ENCODE measurements at regions not wholly inside any gene's neighbourhood (a gene's known extent, or its start where the extent isn't known, plus 50 kb on each side); places are given as distances from the start of the nearest gene placed in this dataset.

DNA sequence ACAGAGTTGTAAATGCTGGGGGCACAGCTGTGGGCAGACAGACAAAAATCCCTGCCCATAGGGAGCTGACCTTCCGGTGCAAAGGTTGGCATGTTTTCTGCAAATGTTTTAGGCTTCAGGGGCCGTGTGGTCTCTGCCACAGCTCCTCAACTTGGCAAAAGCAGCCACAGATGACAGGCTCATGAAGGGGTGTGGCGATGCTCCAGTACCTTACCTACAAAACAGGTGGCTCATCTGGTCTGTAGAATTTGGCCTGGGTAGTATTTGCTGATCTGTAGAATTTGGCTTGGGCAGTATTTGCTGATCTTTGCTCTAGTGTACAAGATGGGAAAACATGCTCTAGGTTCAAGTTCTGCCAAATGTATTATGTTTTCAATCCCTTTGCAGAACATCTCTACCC is 283.9 kb downstream of the GADD45G start:
- ATAC-seq (no peak), DNase-seq (no peak)
- Mint-ChIP-seq H3K4me3 (no peak overlapping the region), H3K4me1 (ENCODE audit: low read depth) (no peaks in the 10 kb centered on the region), H3K27me3 (no peaks in the 10 kb centered on the region), H3K27ac (no peak overlapping the region), H3K36me3 (ENCODE audit: low read depth) (no peaks in the 10 kb centered on the region), H3K9me3 (no peaks in the 10 kb centered on the region)
- ChIA-PET POLR2A (no interaction called here), CTCF (interaction anchor here (1.3 to 1.4 kb wide), 2 partner anchors 211 to 286 kb away, joined by 3 to 4 read pairs; no protein-coding TSS in a partner anchor)
- TF ChIP-seq, protein P1, sequence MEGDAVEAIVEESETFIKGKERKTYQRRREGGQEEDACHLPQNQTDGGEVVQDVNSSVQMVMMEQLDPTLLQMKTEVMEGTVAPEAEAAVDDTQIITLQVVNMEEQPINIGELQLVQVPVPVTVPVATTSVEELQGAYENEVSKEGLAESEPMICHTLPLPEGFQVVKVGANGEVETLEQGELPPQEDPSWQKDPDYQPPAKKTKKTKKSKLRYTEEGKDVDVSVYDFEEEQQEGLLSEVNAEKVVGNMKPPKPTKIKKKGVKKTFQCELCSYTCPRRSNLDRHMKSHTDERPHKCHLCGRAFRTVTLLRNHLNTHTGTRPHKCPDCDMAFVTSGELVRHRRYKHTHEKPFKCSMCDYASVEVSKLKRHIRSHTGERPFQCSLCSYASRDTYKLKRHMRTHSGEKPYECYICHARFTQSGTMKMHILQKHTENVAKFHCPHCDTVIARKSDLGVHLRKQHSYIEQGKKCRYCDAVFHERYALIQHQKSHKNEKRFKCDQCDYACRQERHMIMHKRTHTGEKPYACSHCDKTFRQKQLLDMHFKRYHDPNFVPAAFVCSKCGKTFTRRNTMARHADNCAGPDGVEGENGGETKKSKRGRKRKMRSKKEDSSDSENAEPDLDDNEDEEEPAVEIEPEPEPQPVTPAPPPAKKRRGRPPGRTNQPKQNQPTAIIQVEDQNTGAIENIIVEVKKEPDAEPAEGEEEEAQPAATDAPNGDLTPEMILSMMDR (IDR thresholded peaks at IDR 0.05) = no peak
- intact Hi-C loops (cut with micrococcal nuclease) = no loop called here

DNA sequence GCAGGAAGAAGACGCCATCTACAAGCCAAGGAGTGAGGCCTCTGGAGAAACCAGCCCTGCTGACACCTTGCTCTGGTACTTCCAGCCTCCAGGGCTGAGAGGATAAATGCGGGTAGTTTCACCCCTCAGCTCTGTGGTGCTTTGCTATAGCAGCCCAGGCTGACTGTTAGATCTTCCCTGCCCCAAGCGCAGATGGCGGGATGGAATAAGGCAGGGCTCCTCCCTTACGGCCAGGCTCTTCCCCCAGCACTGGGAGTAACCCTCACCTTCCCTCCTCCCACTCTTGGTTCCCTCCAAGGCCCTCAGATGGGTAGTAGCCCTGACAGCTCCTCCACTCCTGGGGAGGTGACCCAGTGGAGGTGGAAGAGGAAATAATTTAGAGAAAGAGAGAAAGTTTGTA is 285.1 kb downstream of the GADD45G start:
- Mint-ChIP-seq H3K27ac (no peak overlapping the region), H3K36me3 (ENCODE audit: low read depth) (no peaks in the 10 kb centered on the region), H3K27me3 (no peaks in the 10 kb centered on the region), H3K9me3 (no peaks in the 10 kb centered on the region), H3K4me3 (no peak overlapping the region), H3K4me1 (ENCODE audit: low read depth) (no peaks in the 10 kb centered on the region)
- ATAC-seq = no peak
- CTCF ChIA-PET = interaction anchor here (1.3 kb wide), 1 partner anchor 210 kb away, joined by 3 read pairs; no protein-coding TSS in a partner anchor
- no peak for DNase-seq
- intact Hi-C loops (cut with micrococcal nuclease) = no loop called here
- TF ChIP-seq, protein P1 (IDR thresholded peaks at IDR 0.05) = no peak
- POLR2A ChIA-PET = no interaction called here

DNA sequence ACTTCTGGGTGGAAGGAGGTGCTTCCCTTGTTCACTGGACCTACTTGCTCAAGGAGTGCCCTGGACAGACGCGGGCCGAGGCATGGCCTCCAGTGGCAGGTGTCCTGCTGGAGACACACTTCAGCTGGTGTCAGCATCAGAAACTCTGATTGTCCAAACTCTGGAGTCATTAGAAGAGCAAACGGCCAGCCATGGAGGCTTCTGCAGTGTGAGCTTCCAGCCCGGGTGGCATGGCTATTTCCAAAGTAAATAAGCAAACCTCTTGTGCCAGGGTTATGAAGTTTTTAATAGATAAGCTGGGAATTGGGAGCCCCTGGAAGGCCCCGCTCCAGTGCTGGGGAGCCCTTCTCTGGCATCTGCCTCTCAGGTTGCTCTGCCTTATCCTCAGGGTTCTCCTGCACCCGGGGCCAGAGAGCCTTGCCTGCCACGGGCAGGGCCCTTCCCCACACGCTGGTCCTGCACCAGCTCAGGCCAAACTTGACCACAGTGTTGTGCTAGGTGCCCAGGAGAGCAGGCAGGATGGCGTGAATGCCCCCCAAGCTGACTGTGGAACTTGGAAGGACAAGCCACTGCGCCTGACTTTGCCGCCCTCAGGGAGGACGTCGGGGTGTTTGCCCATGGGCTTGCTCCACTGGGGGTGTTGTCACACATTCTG is 285.6 kb downstream of the GADD45G start:
- no peak for ATAC-seq
- TF ChIP-seq, protein P1 (IDR thresholded peaks at IDR 0.05) = no peak
- no peak for DNase-seq
- ChIA-PET CTCF (no interaction called here), POLR2A (interaction anchor here (0.7 kb wide), 1 partner anchor 14 kb away, joined by 3 read pairs; no protein-coding TSS in a partner anchor)
- H3K36me3 Mint-ChIP-seq (ENCODE audit: low read depth) = no peaks in the 10 kb centered on the region
- H3K4me3 Mint-ChIP-seq = no peak overlapping the region
- H3K27ac Mint-ChIP-seq = no peak overlapping the region
- intact Hi-C loops (cut with micrococcal nuclease) = no loop called here
- H3K9me3 Mint-ChIP-seq = no peaks in the 10 kb centered on the region
- no peaks in the 10 kb centered on the region for H3K27me3 Mint-ChIP-seq
- no peaks in the 10 kb centered on the region for H3K4me1 Mint-ChIP-seq (ENCODE audit: low read depth)

DNA sequence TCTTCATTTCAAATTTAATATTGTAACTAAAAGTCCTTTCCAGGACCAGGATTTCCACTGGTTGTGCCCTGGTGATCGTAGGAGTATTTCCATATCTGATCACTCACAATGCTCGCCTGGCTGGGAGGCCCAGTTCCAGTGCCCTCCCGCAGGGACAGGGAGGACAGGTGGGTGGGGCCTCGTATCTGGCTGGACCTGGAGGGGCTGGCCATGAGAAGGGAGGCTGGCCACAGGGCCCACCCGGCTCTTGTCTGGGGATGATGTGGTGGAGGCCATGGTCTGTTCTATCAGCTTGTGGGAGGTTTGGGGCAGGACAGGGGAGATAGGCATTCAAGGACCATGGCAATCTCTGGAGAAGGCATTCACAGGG is 286.4 kb downstream of the GADD45G start:
- TF ChIP-seq, protein P1 (IDR thresholded peaks at IDR 0.05) = no peak
- H3K4me3 Mint-ChIP-seq = no peak overlapping the region
- no peak overlapping the region for H3K27ac Mint-ChIP-seq
- POLR2A ChIA-PET = no interaction called here
- H3K27me3 Mint-ChIP-seq = peaks cover 2% of the 10 kb centered on the region
- CTCF ChIA-PET = no interaction called here
- ATAC-seq (no peak), DNase-seq (no peak)
- intact Hi-C loops (cut with micrococcal nuclease) = no loop called here
- H3K9me3 Mint-ChIP-seq = no peaks in the 10 kb centered on the region
- H3K36me3 Mint-ChIP-seq (ENCODE audit: low read depth) = no peaks in the 10 kb centered on the region
- H3K4me1 Mint-ChIP-seq (ENCODE audit: low read depth) = no peaks in the 10 kb centered on the region

DNA sequence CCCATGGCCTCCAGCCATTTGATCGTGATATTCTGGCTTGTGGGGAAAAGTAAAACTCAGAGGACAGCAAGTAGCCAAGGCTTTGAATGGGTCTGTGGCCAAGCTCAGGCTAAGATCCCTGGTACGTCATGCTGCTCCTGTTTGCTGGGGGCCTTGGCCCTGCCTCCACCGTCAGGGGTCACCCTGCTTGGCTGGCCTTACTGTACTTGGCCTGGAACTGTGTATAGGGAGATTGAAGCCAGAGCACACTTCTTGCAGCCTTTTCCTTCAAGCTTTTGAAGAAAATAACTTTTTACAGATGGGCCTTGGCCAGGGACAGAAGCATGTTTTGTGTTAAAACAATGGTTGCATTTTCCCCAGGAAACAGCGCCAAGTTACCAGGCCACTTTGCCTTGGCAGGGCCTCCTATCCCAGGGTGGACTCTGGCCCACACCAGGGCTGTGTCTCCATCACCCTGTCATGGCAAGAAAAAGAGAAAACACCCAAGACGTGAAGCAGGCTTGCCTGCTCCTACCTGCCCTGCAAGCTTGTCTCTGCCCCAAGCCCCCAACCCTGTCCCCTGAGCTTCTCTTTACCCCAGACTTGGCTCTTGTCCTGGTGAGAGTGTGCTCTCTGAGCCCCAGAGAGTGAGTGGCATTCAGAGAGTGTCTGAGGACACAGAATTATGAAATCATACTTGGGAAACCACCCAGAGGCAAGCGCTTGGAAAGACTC is 286.9 kb downstream of the GADD45G start:
- no peak overlapping the region for H3K27ac Mint-ChIP-seq
- TF ChIP-seq, protein P1 (IDR thresholded peaks at IDR 0.05) = no peak
- CTCF ChIA-PET = no interaction called here
- ATAC-seq = no peak
- no peak overlapping the region for H3K4me3 Mint-ChIP-seq
- H3K9me3 Mint-ChIP-seq = no peaks in the 10 kb centered on the region
- no peaks in the 10 kb centered on the region for H3K36me3 Mint-ChIP-seq (ENCODE audit: low read depth)
- H3K4me1 Mint-ChIP-seq (ENCODE audit: low read depth) = no peaks in the 10 kb centered on the region
- no peak for DNase-seq
- POLR2A ChIA-PET = no interaction called here
- intact Hi-C loops (cut with micrococcal nuclease) = no loop called here
- peaks cover 2% of the 10 kb centered on the region for H3K27me3 Mint-ChIP-seq

Measured in activated CD8-positive, alpha-beta T cell treated with anti-CD3 and anti-CD28 coated beads for 36 hours (primary cell).